GM21619 (cell line): ENCODE measurements at regions not wholly inside any gene's neighbourhood (a gene's known extent, or its start where the extent isn't known, plus 50 kb on each side); places are given as distances from the start of the nearest gene placed in this dataset.

ENCODE experiments used
- ATAC-seq: cut with Tn5 transposase; IDR thresholded peaks from one replicate; pipeline ENCODE4 v1.9.1; 2021; ENCODE audit not compliant: unreplicated experiment

GRCh38 chr7:25391961-25392587 is 163.8 kb upstream of the NPVF start:
- no peak for ATAC-seq

GRCh38 chr7:25392588-25393338 is 164.5 kb upstream of the NPVF start:
- no peak for ATAC-seq

GRCh38 chr7:25395976-25396375 is 167.7 kb upstream of the NPVF start:
- no peak for ATAC-seq

GRCh38 chr7:25396668-25397067 is 168.4 kb upstream of the NPVF start:
- no peak for ATAC-seq

GRCh38 chr7:25398418-25398817 is 170.1 kb upstream of the NPVF start:
- no peak for ATAC-seq

GRCh38 chr7:25399000-25399750 is 170.9 kb upstream of the NPVF start:
- ATAC-seq, result no peak

- no peak for ATAC-seq
These were observed 174.2 kb upstream of the NPVF start for GRCh38 chr7:25402532-25402931.

- no peak for ATAC-seq
These were observed 177.4 kb upstream of the NPVF start for GRCh38 chr7:25405736-25406135.

GRCh38 chr7:25407053-25407452 is 178.8 kb upstream of the NPVF start:
- no peak for ATAC-seq

- no peak for ATAC-seq
These were observed 179.9 kb upstream of the NPVF start for GRCh38 chr7:25408012-25408687.

GRCh38 chr7:25408876-25409275 is 180.6 kb upstream of the NPVF start:
- ATAC-seq, result no peak

GRCh38 chr7:25409897-25410636 is 181.8 kb upstream of the NPVF start:
- ATAC-seq, result no peak

- ATAC-seq, result no peak
These were observed 192.5 kb upstream of the NPVF start for GRCh38 chr7:25420771-25421170.

GRCh38 chr7:25424113-25424512 is 195.8 kb upstream of the NPVF start:
- ATAC-seq, result no peak

GRCh38 chr7:25424855-25425254 is 196.6 kb upstream of the NPVF start:
- ATAC-seq, result no peak

GRCh38 chr7:25427721-25428120 is 199.4 kb upstream of the NPVF start:
- ATAC-seq, result no peak

- no peak for ATAC-seq
These were observed 201.4 kb upstream of the NPVF start for GRCh38 chr7:25429731-25430130.

GRCh38 chr7:25430200-25430931 is 202.1 kb upstream of the NPVF start:
- no peak for ATAC-seq

- no peak for ATAC-seq
These were observed 203.7 kb upstream of the NPVF start for GRCh38 chr7:25431956-25432450.

GRCh38 chr7:25432807-25433206 is 204.5 kb upstream of the NPVF start:
- ATAC-seq, result no peak
